ENCODE measurements at regions not wholly inside any gene's neighbourhood (a gene's known extent, or its start where the extent isn't known, plus 50 kb on each side); places are given as distances from the start of the nearest gene placed in this dataset.

GRCh38 chr1:30649321-30649991, 73.9 kb downstream of the MATN1 start:
- Histone ChIP-seq H3K4me3 (ENCODE audit: low read depth, low read length) (no peak overlapping the region), H3K27me3 (replicated peaks) (no peaks in the 10 kb centered on the region), H3K36me3 (replicated peaks) (no peaks in the 10 kb centered on the region), H3K27ac (no peak overlapping the region)
- TF ChIP-seq CTCF (IDR thresholded peaks at IDR 0.05; ENCODE audit: low read depth, low read length, missing control alignments), result no peak
- in situ Hi-C loops (cut with HindIII; ENCODE audit: low pct_ligation_motif_present, low sequenced_read_pairs), result no loop called here
- no peak for DNase-seq

- Histone ChIP-seq H3K27ac (no peak overlapping the region), H3K36me3 (replicated peaks) (no peaks in the 10 kb centered on the region), H3K4me3 (ENCODE audit: low read depth, low read length) (no peak overlapping the region), H3K27me3 (replicated peaks) (no peaks in the 10 kb centered on the region)
- in situ Hi-C loops (cut with HindIII; ENCODE audit: low pct_ligation_motif_present, low sequenced_read_pairs), result no loop called here
- no peak for DNase-seq
- no peak for TF ChIP-seq CTCF (IDR thresholded peaks at IDR 0.05; ENCODE audit: low read depth, low read length, missing control alignments)
These were observed 74.9 kb downstream of the MATN1 start for GRCh38 chr1:30648408-30649000.

GRCh38 chr1:30645807-30646206, 77.6 kb downstream of the MATN1 start:
- peak; percentile 10 for DNase-seq
- H3K27ac ChIP-seq, result no peak overlapping the region
- no peak overlapping the region for H3K4me3 ChIP-seq (ENCODE audit: low read depth, low read length)
- TF ChIP-seq CTCF (IDR thresholded peaks at IDR 0.05; ENCODE audit: low read depth, low read length, missing control alignments), result no peak
- in situ Hi-C loops (cut with HindIII; ENCODE audit: low pct_ligation_motif_present, low sequenced_read_pairs), result no loop called here
- H3K36me3 ChIP-seq (replicated peaks), result no peaks in the 10 kb centered on the region
- H3K27me3 ChIP-seq (replicated peaks), result no peaks in the 10 kb centered on the region

- no peak overlapping the region for H3K4me3 ChIP-seq (ENCODE audit: low read depth, low read length)
- TF ChIP-seq CTCF (IDR thresholded peaks at IDR 0.05; ENCODE audit: low read depth, low read length, missing control alignments), result no peak
- in situ Hi-C loops (cut with HindIII; ENCODE audit: low pct_ligation_motif_present, low sequenced_read_pairs), result no loop called here
- no peak overlapping the region for H3K27ac ChIP-seq
- H3K27me3 ChIP-seq (replicated peaks), result no peaks in the 10 kb centered on the region
- DNase-seq, result no peak
- H3K36me3 ChIP-seq (replicated peaks), result no peaks in the 10 kb centered on the region
These were observed 80.8 kb downstream of the MATN1 start for GRCh38 chr1:30642391-30643120.

GRCh38 chr1:30641572-30642353, 81.6 kb downstream of the MATN1 start:
- no peak for DNase-seq
- H3K27ac ChIP-seq, result no peak overlapping the region
- H3K36me3 ChIP-seq (replicated peaks), result no peaks in the 10 kb centered on the region
- H3K27me3 ChIP-seq (replicated peaks), result no peaks in the 10 kb centered on the region
- TF ChIP-seq CTCF (IDR thresholded peaks at IDR 0.05; ENCODE audit: low read depth, low read length, missing control alignments), result no peak
- in situ Hi-C loops (cut with HindIII; ENCODE audit: low pct_ligation_motif_present, low sequenced_read_pairs), result no loop called here
- no peak overlapping the region for H3K4me3 ChIP-seq (ENCODE audit: low read depth, low read length)
